HG02970 (cell line): ENCODE measurements at regions not wholly inside any gene's neighbourhood (a gene's known extent, or its start where the extent isn't known, plus 50 kb on each side); places are given as distances from the start of the nearest gene placed in this dataset.

Experiments used
- ATAC-seq: cut with Tn5 transposase; IDR thresholded peaks from one replicate; pipeline ENCODE4 v1.9.1; 2021; ENCODE audit warnings: mild to moderate bottlenecking, moderate library complexity, moderate number of reproducible peaks; ENCODE audit not compliant: unreplicated experiment, low FRiP score

- ATAC-seq, result no peak
Observed at GRCh38 chr20:22776369-22776768, 192.0 kb upstream of the FOXA2 start.

- ATAC-seq, result no peak
Observed at GRCh38 chr20:22779878-22780277, 195.5 kb upstream of the FOXA2 start.

GRCh38 chr20:22781869-22782268 is 197.5 kb upstream of the FOXA2 start:
- no peak for ATAC-seq

- no peak for ATAC-seq
Observed at GRCh38 chr20:22789676-22790075, 205.3 kb upstream of the FOXA2 start.

- ATAC-seq, result no peak
Observed at GRCh38 chr20:22791396-22791795, 207.0 kb upstream of the FOXA2 start.

GRCh38 chr20:22791877-22792525 is 207.6 kb upstream of the FOXA2 start:
- no peak for ATAC-seq

GRCh38 chr20:22794200-22794599 is 209.8 kb upstream of the FOXA2 start:
- no peak for ATAC-seq

GRCh38 chr20:22795433-22795832 is 211.1 kb upstream of the FOXA2 start:
- ATAC-seq, result no peak

- no peak for ATAC-seq
Observed at GRCh38 chr20:22795871-22796270, 211.5 kb upstream of the FOXA2 start.

- no peak for ATAC-seq
Observed at GRCh38 chr20:22796469-22797077, 212.2 kb upstream of the FOXA2 start.

- ATAC-seq, result no peak
Observed at GRCh38 chr20:22797103-22797502, 212.7 kb upstream of the FOXA2 start.

- no peak for ATAC-seq
Observed at GRCh38 chr20:22799687-22800086, 215.3 kb upstream of the FOXA2 start.

GRCh38 chr20:22800129-22800528 is 215.8 kb upstream of the FOXA2 start:
- no peak for ATAC-seq

GRCh38 chr20:22801528-22801927 is 217.2 kb upstream of the FOXA2 start:
- no peak for ATAC-seq

- no peak for ATAC-seq
Observed at GRCh38 chr20:22802296-22802695, 217.9 kb upstream of the FOXA2 start.

GRCh38 chr20:22805219-22805618 is 220.8 kb upstream of the FOXA2 start:
- no peak for ATAC-seq

GRCh38 chr20:22805996-22806395 is 221.6 kb upstream of the FOXA2 start:
- no peak for ATAC-seq

- ATAC-seq, result no peak
Observed at GRCh38 chr20:22807045-22807444, 222.7 kb upstream of the FOXA2 start.

GRCh38 chr20:22807646-22808244 is 223.4 kb upstream of the FOXA2 start:
- ATAC-seq, result no peak

GRCh38 chr20:22808628-22809027 is 224.3 kb upstream of the FOXA2 start:
- no peak for ATAC-seq

- ATAC-seq, result no peak
Observed at GRCh38 chr20:22810030-22810429, 225.1 kb upstream of the SSTR4 start.
